ENCODE measurements at regions not wholly inside any gene's neighbourhood (a gene's known extent, or its start where the extent isn't known, plus 50 kb on each side); places are given as distances from the start of the nearest gene placed in this dataset.

GRCh38 chr4:38585871-38586270, 78.1 kb upstream of the KLF3 start:
- no peak for TF ChIP-seq CTCF (IDR thresholded peaks at IDR 0.05 in 8 of 11, conservative IDR thresholded peaks at IDR 0.05 in 3 of 11)
- TF ChIP-seq POLR2A (IDR thresholded peaks at IDR 0.05) = no peak
- no peak for TF ChIP-seq POLR2AphosphoS5 (IDR thresholded peaks at IDR 0.05)

All from spleen (tissue), 7 donors.